ENCODE measurements at regions not wholly inside any gene's neighbourhood (a gene's known extent, or its start where the extent isn't known, plus 50 kb on each side); places are given as distances from the start of the nearest gene placed in this dataset.

GRCh38 chr6:87798393-87799278 is 96.6 kb upstream of the AKIRIN2 start:
- H3K27me3 Mint-ChIP-seq, result peaks cover 4% of the 10 kb centered on the region
- H3K4me1 Mint-ChIP-seq, result peaks cover 3% of the 10 kb centered on the region
- ChIA-PET POLR2A (no interaction called here), CTCF (no interaction called here)
- no peak overlapping the region for H3K27ac Mint-ChIP-seq
- no peaks in the 10 kb centered on the region for H3K9me3 Mint-ChIP-seq
- H3K4me3 Mint-ChIP-seq, result no peak overlapping the region
- H3K36me3 Mint-ChIP-seq (ENCODE audit: low read depth), result no peaks in the 10 kb centered on the region
- no peak for DNase-seq

- no peaks in the 10 kb centered on the region for H3K9me3 Mint-ChIP-seq
- ChIA-PET POLR2A (interaction anchor here (0.5 kb wide), 1 partner anchor 94 kb away, joined by 9 read pairs; no protein-coding TSS in a partner anchor), CTCF (no interaction called here)
- H3K4me3 Mint-ChIP-seq, result no peak overlapping the region
- peaks cover 3% of the 10 kb centered on the region for H3K4me1 Mint-ChIP-seq
- no peak for DNase-seq
- no peaks in the 10 kb centered on the region for H3K27me3 Mint-ChIP-seq
- H3K27ac Mint-ChIP-seq, result no peak overlapping the region
- no peaks in the 10 kb centered on the region for H3K36me3 Mint-ChIP-seq (ENCODE audit: low read depth)
These were observed 93.2 kb upstream of the AKIRIN2 start for GRCh38 chr6:87794922-87795885.

- no peak overlapping the region for H3K4me3 Mint-ChIP-seq
- peaks cover 11% of the 10 kb centered on the region for H3K27me3 Mint-ChIP-seq
- no peak overlapping the region for H3K27ac Mint-ChIP-seq
- CTCF ChIA-PET, result interaction anchor here (0.6 kb wide), 1 partner anchor 359 kb away, joined by 3 read pairs; no protein-coding TSS in a partner anchor
- no peaks in the 10 kb centered on the region for H3K4me1 Mint-ChIP-seq
- no peaks in the 10 kb centered on the region for H3K9me3 Mint-ChIP-seq
- POLR2A ChIA-PET, result no interaction called here
- DNase-seq, result no peak
- H3K36me3 Mint-ChIP-seq (ENCODE audit: low read depth), result no peaks in the 10 kb centered on the region
These were observed 91.3 kb upstream of the AKIRIN2 start for GRCh38 chr6:87793315-87793714.

- no peaks in the 10 kb centered on the region for H3K4me1 Mint-ChIP-seq
- no peak for DNase-seq
- no peak overlapping the region for H3K4me3 Mint-ChIP-seq
- H3K9me3 Mint-ChIP-seq, result no peaks in the 10 kb centered on the region
- H3K27ac Mint-ChIP-seq, result no peak overlapping the region
- H3K36me3 Mint-ChIP-seq (ENCODE audit: low read depth), result no peaks in the 10 kb centered on the region
- ChIA-PET POLR2A (no interaction called here), CTCF (interaction anchor here (1.2 kb wide), 1 partner anchor 10 kb away, joined by 7 read pairs; no protein-coding TSS in a partner anchor)
- peaks cover 14% of the 10 kb centered on the region for H3K27me3 Mint-ChIP-seq
These were observed 89.9 kb upstream of the AKIRIN2 start for GRCh38 chr6:87791982-87792381.

- Mint-ChIP-seq H3K4me1 (no peaks in the 10 kb centered on the region), H3K27ac (no peak overlapping the region), H3K27me3 (peaks cover 14% of the 10 kb centered on the region), H3K9me3 (no peaks in the 10 kb centered on the region), H3K36me3 (ENCODE audit: low read depth) (no peaks in the 10 kb centered on the region), H3K4me3 (no peak overlapping the region)
- DNase-seq, result no peak
- ChIA-PET POLR2A (no interaction called here), CTCF (no interaction called here)
These were observed 89.5 kb upstream of the AKIRIN2 start for GRCh38 chr6:87791485-87791884.

GRCh38 chr6:87791029-87791428 is 89.0 kb upstream of the AKIRIN2 start:
- ChIA-PET POLR2A (no interaction called here), CTCF (no interaction called here)
- Mint-ChIP-seq H3K4me3 (no peak overlapping the region), H3K36me3 (ENCODE audit: low read depth) (no peaks in the 10 kb centered on the region), H3K27ac (no peak overlapping the region), H3K27me3 (peaks cover 14% of the 10 kb centered on the region), H3K9me3 (no peaks in the 10 kb centered on the region), H3K4me1 (no peaks in the 10 kb centered on the region)
- no peak for DNase-seq

- peaks cover 14% of the 10 kb centered on the region for H3K27me3 Mint-ChIP-seq
- POLR2A ChIA-PET, result no interaction called here
These were observed 87.9 kb upstream of the AKIRIN2 start for GRCh38 chr6:87789900-87790290.

GRCh38 chr6:87789198-87789899 is 87.3 kb upstream of the AKIRIN2 start:
- no peaks in the 10 kb centered on the region for H3K4me1 Mint-ChIP-seq

More at GRCh38 chr6:87789900-87790290, 87.9 kb upstream of the AKIRIN2 start:
- CTCF ChIA-PET, result no interaction called here
- H3K4me1 Mint-ChIP-seq, result no peaks in the 10 kb centered on the region
- DNase-seq, result no peak
- no peak overlapping the region for H3K27ac Mint-ChIP-seq
- no peaks in the 10 kb centered on the region for H3K36me3 Mint-ChIP-seq (ENCODE audit: low read depth)
- no peaks in the 10 kb centered on the region for H3K9me3 Mint-ChIP-seq
- H3K4me3 Mint-ChIP-seq, result no peak overlapping the region

GRCh38 chr6:87788141-87788540 is 86.1 kb upstream of the AKIRIN2 start:
- H3K9me3 Mint-ChIP-seq, result no peaks in the 10 kb centered on the region
- DNase-seq, result no peak
- H3K4me3 Mint-ChIP-seq, result no peak overlapping the region
- no peak overlapping the region for H3K27ac Mint-ChIP-seq
- CTCF ChIA-PET, result no interaction called here
- peaks cover 14% of the 10 kb centered on the region for H3K27me3 Mint-ChIP-seq
- POLR2A ChIA-PET, result no interaction called here
- H3K36me3 Mint-ChIP-seq (ENCODE audit: low read depth), result no peaks in the 10 kb centered on the region
- no peaks in the 10 kb centered on the region for H3K4me1 Mint-ChIP-seq

More at GRCh38 chr6:87789198-87789899, 87.3 kb upstream of the AKIRIN2 start:
- ChIA-PET POLR2A (no interaction called here), CTCF (interaction anchor here (0.5 kb wide), 1 partner anchor 32 kb away, joined by 3 read pairs; no protein-coding TSS in a partner anchor)
- Mint-ChIP-seq H3K27ac (no peak overlapping the region), H3K4me3 (no peak overlapping the region), H3K36me3 (ENCODE audit: low read depth) (no peaks in the 10 kb centered on the region), H3K9me3 (no peaks in the 10 kb centered on the region), H3K27me3 (peaks cover 14% of the 10 kb centered on the region)
- DNase-seq, result no peak

GRCh38 chr6:87785229-87785862 is 83.3 kb upstream of the AKIRIN2 start:
- Mint-ChIP-seq H3K9me3 (no peaks in the 10 kb centered on the region), H3K4me1 (no peaks in the 10 kb centered on the region), H3K27me3 (peaks cover 14% of the 10 kb centered on the region), H3K36me3 (ENCODE audit: low read depth) (no peaks in the 10 kb centered on the region), H3K4me3 (no peak overlapping the region), H3K27ac (no peak overlapping the region)
- ChIA-PET POLR2A (no interaction called here), CTCF (no interaction called here)
- no peak for DNase-seq

- CTCF ChIA-PET, result interaction anchor here (1.1 kb wide), 1 partner anchor 19 kb away, joined by 3 read pairs; no protein-coding TSS in a partner anchor
- DNase-seq, result no peak
- POLR2A ChIA-PET, result no interaction called here
These were observed 82.7 kb upstream of the AKIRIN2 start for GRCh38 chr6:87784690-87785089.

GRCh38 chr6:87784051-87784450 is 82.0 kb upstream of the AKIRIN2 start:
- POLR2A ChIA-PET, result no interaction called here
- Mint-ChIP-seq H3K9me3 (no peaks in the 10 kb centered on the region), H3K36me3 (ENCODE audit: low read depth) (no peaks in the 10 kb centered on the region), H3K4me1 (no peaks in the 10 kb centered on the region), H3K27ac (no peak overlapping the region), H3K4me3 (no peak overlapping the region), H3K27me3 (peaks cover 5% of the 10 kb centered on the region)
- CTCF ChIA-PET, result interaction anchor here (1.1 to 1.2 kb wide), 2 partner anchors 16 to 18 kb away, joined by 3 read pairs; no protein-coding TSS in a partner anchor
- DNase-seq, result no peak

More at GRCh38 chr6:87784690-87785089, 82.7 kb upstream of the AKIRIN2 start:
- Mint-ChIP-seq H3K4me1 (no peaks in the 10 kb centered on the region), H3K36me3 (ENCODE audit: low read depth) (no peaks in the 10 kb centered on the region), H3K9me3 (no peaks in the 10 kb centered on the region), H3K27ac (no peak overlapping the region), H3K27me3 (peaks cover 10% of the 10 kb centered on the region), H3K4me3 (no peak overlapping the region)

All from activated CD4-positive, alpha-beta T cell treated with anti-CD3 and anti-CD28 coated beads, Interleukin-2, amount 10 ng/mL, durations not matched to agents 7 days and 5 days (primary cell).